ENCODE measurements at regions not wholly inside any gene's neighbourhood (a gene's known extent, or its start where the extent isn't known, plus 50 kb on each side); places are given as distances from the start of the nearest gene placed in this dataset.

- Histone ChIP-seq H3K4me3 (ENCODE audit: low read depth, low read length, poor library complexity, severe bottlenecking) (no peak overlapping the region), H3K9me3 (ENCODE audit: low read depth, low read length, poor library complexity, severe bottlenecking) (no peaks in the 10 kb centered on the region), H3K27me3 (replicated peaks; ENCODE audit: insufficient read depth, low read depth, low read length, poor library complexity) (peaks cover 17% of the 10 kb centered on the region), H3K36me3 (ENCODE audit: insufficient read depth, low read length, poor library complexity, severe bottlenecking) (no peaks in the 10 kb centered on the region), H3K4me1 (ENCODE audit: insufficient read depth, low read length, poor library complexity, severe bottlenecking) (no peaks in the 10 kb centered on the region), H3K27ac (ENCODE audit: low read depth, low read length, poor library complexity, severe bottlenecking) (no peak overlapping the region)
- intact Hi-C loops (cut with micrococcal nuclease; ENCODE audit: unreplicated experiment), result loop anchor here (5.0 to 10.0 kb wide), 2 partner anchors 44 to 337 kb away; no protein-coding TSS in a partner anchor
- BruUV-seq (replicated peaks), result no TSS peak
- POLR2A ChIA-PET (ENCODE audit: low non-redundant PET), result no interaction called here
- no peak for DNase-seq (ENCODE audit: low spot score)
- no peak for TF ChIP-seq CTCF (conservative IDR thresholded peaks at IDR 0.05; ENCODE audit: low read depth, low read length)
- TF ChIP-seq EZH2 (IDR thresholded peaks at IDR 0.05; ENCODE audit: borderline replicate concordance, low read depth, low read length, poor library complexity, severe bottlenecking), result no peak
- CTCF ChIA-PET, result no interaction called here
Measured at GRCh38 chr16:22671301-22672076, 142.5 kb upstream of the HS3ST2 start.

GRCh38 chr16:22672830-22673210, 141.1 kb upstream of the HS3ST2 start:
- no peaks in the 10 kb centered on the region for H3K9me3 ChIP-seq (ENCODE audit: low read depth, low read length, poor library complexity, severe bottlenecking)
- POLR2A ChIA-PET (ENCODE audit: low non-redundant PET), result no interaction called here
- CTCF ChIA-PET, result interaction anchor here (0.5 kb wide), 1 partner anchor 21 kb away, joined by 6 read pairs; no protein-coding TSS in a partner anchor

GRCh38 chr16:22673421-22673831, 140.5 kb upstream of the HS3ST2 start:
- intact Hi-C loops (cut with micrococcal nuclease; ENCODE audit: unreplicated experiment), result loop anchor here (5.0 to 10.0 kb wide), 2 partner anchors 46 to 339 kb away; no protein-coding TSS in a partner anchor
- POLR2A ChIA-PET (ENCODE audit: low non-redundant PET), result no interaction called here
- no peak overlapping the region for H3K27ac ChIP-seq (ENCODE audit: low read depth, low read length, poor library complexity, severe bottlenecking)
- no peak overlapping the region for H3K4me3 ChIP-seq (ENCODE audit: low read depth, low read length, poor library complexity, severe bottlenecking)
- no peaks in the 10 kb centered on the region for H3K9me3 ChIP-seq (ENCODE audit: low read depth, low read length, poor library complexity, severe bottlenecking)
- no TSS peak for BruUV-seq (replicated peaks)
- no peaks in the 10 kb centered on the region for H3K4me1 ChIP-seq (ENCODE audit: insufficient read depth, low read length, poor library complexity, severe bottlenecking)
- H3K27me3 ChIP-seq (replicated peaks; ENCODE audit: insufficient read depth, low read depth, low read length, poor library complexity), result peaks cover 20% of the 10 kb centered on the region
- H3K36me3 ChIP-seq (ENCODE audit: insufficient read depth, low read length, poor library complexity, severe bottlenecking), result no peaks in the 10 kb centered on the region
- no peak for DNase-seq (ENCODE audit: low spot score)
- TF ChIP-seq EZH2 (IDR thresholded peaks at IDR 0.05; ENCODE audit: borderline replicate concordance, low read depth, low read length, poor library complexity, severe bottlenecking), result no peak
- TF ChIP-seq CTCF (conservative IDR thresholded peaks at IDR 0.05; ENCODE audit: low read depth, low read length), result no peak
- CTCF ChIA-PET, result no interaction called here

More at GRCh38 chr16:22672830-22673210, 141.1 kb upstream of the HS3ST2 start:
- H3K4me3 ChIP-seq (ENCODE audit: low read depth, low read length, poor library complexity, severe bottlenecking), result no peak overlapping the region
- no peak for TF ChIP-seq EZH2 (IDR thresholded peaks at IDR 0.05; ENCODE audit: borderline replicate concordance, low read depth, low read length, poor library complexity, severe bottlenecking)
- TF ChIP-seq CTCF (conservative IDR thresholded peaks at IDR 0.05; ENCODE audit: low read depth, low read length), result no peak
- no TSS peak for BruUV-seq (replicated peaks)
- no peak overlapping the region for H3K27ac ChIP-seq (ENCODE audit: low read depth, low read length, poor library complexity, severe bottlenecking)
- no peaks in the 10 kb centered on the region for H3K36me3 ChIP-seq (ENCODE audit: insufficient read depth, low read length, poor library complexity, severe bottlenecking)
- DNase-seq (ENCODE audit: low spot score), result no peak
- no peaks in the 10 kb centered on the region for H3K4me1 ChIP-seq (ENCODE audit: insufficient read depth, low read length, poor library complexity, severe bottlenecking)
- H3K27me3 ChIP-seq (replicated peaks; ENCODE audit: insufficient read depth, low read depth, low read length, poor library complexity), result peaks cover 14% of the 10 kb centered on the region
- intact Hi-C loops (cut with micrococcal nuclease; ENCODE audit: unreplicated experiment), result loop anchor here (5.0 to 10.0 kb wide), 2 partner anchors 46 to 338 kb away; no protein-coding TSS in a partner anchor

All from A673 (cell line).